GM18909 (cell line): ENCODE measurements at regions not wholly inside any gene's neighbourhood (a gene's known extent, or its start where the extent isn't known, plus 50 kb on each side); places are given as distances from the start of the nearest gene placed in this dataset.

Source experiments
- ATAC-seq: cut with Tn5 transposase; IDR thresholded peaks from one replicate; pipeline ENCODE4 v1.9.1; 2021; ENCODE audit warnings: mild to moderate bottlenecking; ENCODE audit not compliant: unreplicated experiment, poor library complexity

- no peak for ATAC-seq
Measured at GRCh38 chr1:106814418-106814817, 242.1 kb upstream of the PRMT6 start.

DNA sequence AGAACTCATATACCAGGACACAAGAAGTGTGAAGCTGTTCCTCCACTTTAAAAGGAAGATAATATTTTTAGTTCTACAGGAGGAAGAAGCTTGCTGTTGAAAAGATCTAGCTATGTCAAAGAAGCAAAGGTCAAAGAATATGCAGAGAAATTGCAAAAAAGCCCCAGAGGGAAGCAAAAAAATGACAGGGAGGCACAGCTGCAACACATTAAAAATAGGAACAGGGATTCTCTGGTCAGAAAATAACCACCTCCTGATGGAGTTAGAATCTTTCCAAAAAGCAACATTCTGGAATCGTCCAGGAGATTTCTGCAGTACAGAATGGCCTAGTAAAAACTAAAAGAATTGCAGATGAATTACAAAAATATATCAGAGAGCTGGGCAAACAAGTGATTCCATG is 238.9 kb upstream of the PRMT6 start:
- ATAC-seq: no peak

DNA sequence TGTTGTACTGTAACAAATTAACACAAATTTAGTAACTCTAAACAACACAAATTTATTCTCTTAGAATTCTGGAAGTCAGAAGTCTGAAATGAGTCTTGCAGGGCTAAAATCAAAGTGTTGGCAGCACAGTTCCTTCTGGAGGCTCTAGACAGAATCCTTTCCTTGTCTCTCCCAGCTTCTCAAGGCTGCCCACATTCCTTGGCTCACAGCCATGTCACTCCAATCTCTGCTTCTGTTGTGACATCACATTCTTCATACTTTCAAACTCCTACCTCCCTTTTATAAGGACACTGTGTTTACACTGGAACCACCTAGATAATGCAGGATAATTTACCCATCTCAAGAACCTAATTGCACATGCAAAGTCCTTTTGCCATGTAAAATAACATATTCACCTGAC is 225.0 kb upstream of the PRMT6 start:
- ATAC-seq: no peak

GRCh38 chr1:106836708-106837107 is 219.8 kb upstream of the PRMT6 start:
- peak; percentile 95 for ATAC-seq

GRCh38 chr1:106843518-106843917 is 213.0 kb upstream of the PRMT6 start:
- no peak for ATAC-seq

- peak; percentile 100 for ATAC-seq
Measured at GRCh38 chr1:106846656-106847055, 209.8 kb upstream of the PRMT6 start.

DNA sequence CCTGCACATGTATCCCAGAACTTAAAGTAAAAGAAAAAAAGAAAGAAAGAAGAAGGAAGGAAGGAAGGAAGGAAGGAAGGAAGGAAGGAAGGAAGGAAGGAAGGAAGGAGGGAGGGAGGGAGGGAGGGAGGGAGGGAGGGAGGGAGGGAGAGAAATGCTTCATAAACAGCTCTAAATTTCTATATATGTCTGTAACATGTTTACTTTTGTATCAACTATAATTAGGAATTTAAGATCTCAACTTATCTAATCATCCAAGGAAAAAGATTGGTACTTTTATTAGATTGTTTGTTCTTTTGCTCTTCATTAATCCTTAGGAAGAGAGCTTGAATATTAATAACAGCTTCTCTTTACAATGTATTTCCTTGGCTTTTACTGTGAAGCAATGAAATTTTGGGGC is 195.4 kb upstream of the PRMT6 start:
- no peak for ATAC-seq

- ATAC-seq: no peak
Measured at GRCh38 chr1:106868828-106869227, 187.6 kb upstream of the PRMT6 start.

- peak; percentile 55 for ATAC-seq
Measured at GRCh38 chr1:106875622-106876021, 180.9 kb upstream of the PRMT6 start.

GRCh38 chr1:106876384-106876783 is 180.1 kb upstream of the PRMT6 start:
- ATAC-seq: peak; percentile 71

DNA sequence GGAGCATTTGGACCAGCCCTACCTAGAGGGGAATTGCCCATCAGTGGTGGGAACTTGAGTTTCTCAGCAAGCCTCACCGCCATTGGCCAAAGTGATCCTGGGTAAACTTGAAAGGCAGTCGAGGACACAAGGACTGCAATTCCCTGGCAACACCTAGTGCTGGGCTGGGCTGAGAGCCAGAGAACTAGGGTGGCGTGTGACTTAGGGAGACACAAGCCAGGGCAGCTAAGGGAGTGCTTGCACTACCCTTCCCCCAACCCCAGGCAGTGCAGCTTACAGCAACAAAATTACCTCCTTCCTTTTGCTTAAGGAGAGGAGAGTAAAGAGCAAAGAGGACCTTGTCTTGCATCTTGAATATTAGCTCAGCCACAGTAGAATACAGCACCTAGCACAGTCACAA is 176.9 kb upstream of the PRMT6 start:
- no peak for ATAC-seq

- ATAC-seq: no peak
Measured at GRCh38 chr1:106880226-106880625, 176.2 kb upstream of the PRMT6 start.

- ATAC-seq: no peak
Measured at GRCh38 chr1:106883208-106883607, 173.3 kb upstream of the PRMT6 start.

DNA sequence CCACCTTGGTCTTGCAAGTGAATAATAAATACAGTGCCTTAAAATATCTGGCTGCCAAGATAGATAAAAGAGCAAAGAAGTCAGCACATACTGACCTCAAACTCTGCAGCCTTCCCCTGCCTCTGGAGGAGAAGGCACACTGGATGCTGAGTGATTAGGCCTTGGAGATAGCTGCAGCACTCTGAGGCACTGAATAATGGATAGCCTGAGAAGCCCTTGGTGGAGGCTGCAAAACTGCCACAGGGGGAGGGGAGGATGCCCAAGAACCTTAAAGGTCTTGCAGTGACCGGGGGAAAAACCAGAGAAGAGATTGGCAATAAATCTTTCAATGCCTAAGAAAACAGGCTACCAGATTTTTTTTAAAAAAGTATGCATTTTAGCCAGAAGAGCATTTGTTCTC is 167.4 kb upstream of the PRMT6 start:
- no peak for ATAC-seq

- no peak for ATAC-seq
Measured at GRCh38 chr1:106889583-106889982, 166.9 kb upstream of the PRMT6 start.

DNA sequence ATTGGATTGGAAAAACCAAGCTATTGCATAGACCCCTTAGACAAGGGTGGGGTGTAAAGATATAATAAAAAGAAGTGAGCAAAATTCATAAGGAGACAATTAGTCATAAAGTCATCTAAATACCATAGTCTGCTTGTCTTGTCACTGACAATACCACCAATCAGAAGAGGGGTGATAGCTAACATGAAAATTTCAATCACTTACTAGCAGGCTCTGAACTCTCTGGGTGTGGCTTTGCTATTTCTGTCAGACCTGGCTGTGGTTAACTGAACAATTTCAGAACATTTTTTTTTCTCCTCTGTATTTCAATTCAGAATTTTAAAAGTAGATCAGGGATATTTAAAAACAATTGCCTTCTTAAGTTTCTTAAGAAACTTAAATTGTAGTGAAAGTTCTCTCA is 158.5 kb upstream of the PRMT6 start:
- ATAC-seq: no peak

DNA sequence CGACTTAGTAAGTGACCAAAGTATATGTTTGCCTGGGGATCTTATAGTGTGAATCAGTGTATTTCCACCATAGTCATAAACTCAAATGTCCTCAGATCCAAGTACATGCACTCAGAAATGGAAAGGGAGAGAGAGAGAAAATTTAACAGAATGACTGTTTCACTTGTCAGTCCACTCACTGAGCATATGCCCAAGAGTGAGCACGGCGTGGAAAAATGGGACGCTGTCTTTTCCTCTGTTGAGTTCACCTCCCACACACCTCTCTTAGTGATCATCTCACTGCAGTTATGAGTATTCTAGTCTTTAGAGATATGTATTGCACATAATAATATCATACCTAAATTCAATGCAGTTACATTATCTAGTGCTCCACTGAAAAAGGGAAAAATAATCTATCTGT is 156.8 kb upstream of the PRMT6 start:
- ATAC-seq: no peak

DNA sequence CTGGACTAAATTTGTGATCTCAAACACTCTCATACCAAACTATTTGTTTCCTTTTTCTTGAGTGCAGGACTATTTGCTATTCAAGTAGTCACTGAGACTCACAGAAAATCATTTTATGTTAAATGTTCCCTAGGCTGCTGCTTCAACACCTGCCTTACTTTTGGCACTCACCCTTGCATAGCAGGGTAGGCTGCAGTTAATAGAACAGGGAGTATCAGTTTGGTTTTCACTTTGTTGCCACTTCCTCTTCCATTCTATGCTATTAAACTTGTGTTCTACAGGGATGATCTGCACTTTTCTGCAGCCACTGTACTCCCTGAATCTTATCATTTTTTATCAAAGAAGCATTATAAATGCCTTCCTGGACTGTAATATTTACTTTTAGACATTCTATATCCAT is 148.7 kb upstream of the PRMT6 start:
- ATAC-seq: peak; percentile 100

- ATAC-seq: no peak
Measured at GRCh38 chr1:106908689-106909088, 147.8 kb upstream of the PRMT6 start.

- no peak for ATAC-seq
Measured at GRCh38 chr1:106910798-106911197, 145.7 kb upstream of the PRMT6 start.

GRCh38 chr1:106912131-106912530 is 144.3 kb upstream of the PRMT6 start:
- no peak for ATAC-seq

- no peak for ATAC-seq
Measured at GRCh38 chr1:106921186-106921585, 135.3 kb upstream of the PRMT6 start.

GRCh38 chr1:106924360-106924759 is 132.1 kb upstream of the PRMT6 start:
- ATAC-seq: no peak
